ENCODE measurements at regions not wholly inside any gene's neighbourhood (a gene's known extent, or its start where the extent isn't known, plus 50 kb on each side); places are given as distances from the start of the nearest gene placed in this dataset.

- peak overlapping the region; percentile 17 for H3K4me3 ChIP-seq (ENCODE audit: low read depth, low read length)
- peak; percentile 76 for TF ChIP-seq CTCF (conservative IDR thresholded peaks at IDR 0.05; ENCODE audit: low read depth, low read length)
- DNase-seq (ENCODE audit: low read depth), result peak; percentile 31
Measured at GRCh38 chr7:25894902-25895791, 256.9 kb upstream of the NFE2L3 start.

GRCh38 chr7:25895792-25896171 is 256.2 kb upstream of the NFE2L3 start:
- DNase-seq (ENCODE audit: low read depth), result no peak
- no peak for TF ChIP-seq CTCF (conservative IDR thresholded peaks at IDR 0.05; ENCODE audit: low read depth, low read length)
- H3K4me3 ChIP-seq (ENCODE audit: low read depth, low read length), result no peak overlapping the region

GRCh38 chr7:25897261-25897782 is 254.7 kb upstream of the NFE2L3 start:
- H3K4me3 ChIP-seq (ENCODE audit: low read depth, low read length), result no peak overlapping the region
- no peak for TF ChIP-seq CTCF (conservative IDR thresholded peaks at IDR 0.05; ENCODE audit: low read depth, low read length)
- DNase-seq (ENCODE audit: low read depth), result no peak

- no peak overlapping the region for H3K4me3 ChIP-seq (ENCODE audit: low read depth, low read length)
- no peak for DNase-seq (ENCODE audit: low read depth)
- TF ChIP-seq CTCF (conservative IDR thresholded peaks at IDR 0.05; ENCODE audit: low read depth, low read length), result no peak
Measured at GRCh38 chr7:25900245-25900644, 251.8 kb upstream of the NFE2L3 start.

- no peak for TF ChIP-seq CTCF (conservative IDR thresholded peaks at IDR 0.05; ENCODE audit: low read depth, low read length)
- no peak for DNase-seq (ENCODE audit: low read depth)
- H3K4me3 ChIP-seq (ENCODE audit: low read depth, low read length), result no peak overlapping the region
Measured at GRCh38 chr7:25900877-25901276, 251.1 kb upstream of the NFE2L3 start.

GRCh38 chr7:25901658-25902057 is 250.3 kb upstream of the NFE2L3 start:
- no peak for DNase-seq (ENCODE audit: low read depth)
- TF ChIP-seq CTCF (conservative IDR thresholded peaks at IDR 0.05; ENCODE audit: low read depth, low read length), result no peak
- no peak overlapping the region for H3K4me3 ChIP-seq (ENCODE audit: low read depth, low read length)

GRCh38 chr7:25906003-25906402 is 246.0 kb upstream of the NFE2L3 start:
- TF ChIP-seq CTCF (conservative IDR thresholded peaks at IDR 0.05; ENCODE audit: low read depth, low read length), result no peak
- no peak for DNase-seq (ENCODE audit: low read depth)
- no peak overlapping the region for H3K4me3 ChIP-seq (ENCODE audit: low read depth, low read length)

Measured in choroid plexus epithelial cell (primary cell).